Adipocyte (in vitro differentiated cells): ENCODE measurements at regions not wholly inside any gene's neighbourhood (a gene's known extent, or its start where the extent isn't known, plus 50 kb on each side); places are given as distances from the start of the nearest gene placed in this dataset.
"Not testable (repeated sequence)": the region's sequence is repeated elsewhere in the genome, so short reads cannot be mapped to it uniquely, and the experiment has no call there.

Source experiments
- DNase-seq: peaks from one replicate; pipeline ENCODE4 v3.0.0-alpha.2; 2015; ENCODE audit warnings: low read depth
- H3K27me3 ChIP-seq: replicated peaks from 2 replicates; pipeline ENCODE4 v1.7.0; 2013; ENCODE audit warnings: mild to moderate bottlenecking, low read length, moderate library complexity; ENCODE audit not compliant: control insufficient read depth, insufficient read depth
- H3K36me3 ChIP-seq: 2 replicates; pipeline ENCODE4 v1.7.0; 2013; ENCODE audit warnings: low read length, mild to moderate bottlenecking, moderate library complexity; ENCODE audit not compliant: control insufficient read depth, insufficient read depth, severe bottlenecking
- H3K4me1 ChIP-seq: 2 replicates; pipeline ENCODE4 v1.7.0; 2013; ENCODE audit warnings: mild to moderate bottlenecking, low read length, moderate library complexity; ENCODE audit not compliant: control insufficient read depth, insufficient read depth
- H3K4me3 ChIP-seq: 2 replicates; pipeline ENCODE4 v1.7.0; 2013; ENCODE audit warnings: mild to moderate bottlenecking, low read length, moderate library complexity
- H3K9ac ChIP-seq: 2 replicates; pipeline ENCODE4 v1.7.0; 2013; ENCODE audit warnings: mild to moderate bottlenecking, low read length, moderate library complexity
- H3K9me3 ChIP-seq: 2 replicates; pipeline ENCODE4 v1.7.0; 2013; ENCODE audit warnings: mild to moderate bottlenecking, low read length, moderate library complexity; ENCODE audit not compliant: control insufficient read depth

DNA sequence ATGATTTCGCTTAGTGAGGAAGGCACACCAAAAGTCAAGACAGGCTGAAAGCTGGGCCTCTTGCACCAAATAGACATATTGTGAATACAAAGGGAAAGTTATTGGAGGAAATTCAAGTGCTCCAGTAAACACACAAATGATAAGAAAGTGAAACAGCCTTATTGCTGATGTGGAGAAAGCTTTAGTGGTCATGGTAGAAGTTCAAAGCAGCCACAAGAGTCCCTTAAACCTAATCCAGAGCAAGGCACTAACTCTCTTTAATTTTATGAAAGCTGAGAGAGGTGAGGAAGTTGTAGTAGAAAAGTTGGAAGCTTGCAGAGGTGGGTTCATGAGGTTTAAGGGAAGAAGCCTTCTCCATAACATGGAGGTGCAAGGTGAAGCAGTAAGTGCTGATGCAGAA lies 988.3 kb downstream of the VRK1 start:
- no peak overlapping the region for H3K9ac ChIP-seq
- H3K36me3 ChIP-seq: no peaks in the 10 kb centered on the region
- no peak for DNase-seq
- peaks cover 4% of the 10 kb centered on the region for H3K27me3 ChIP-seq
- no peaks in the 10 kb centered on the region for H3K9me3 ChIP-seq
- H3K4me3 ChIP-seq: no peak overlapping the region
- H3K4me1 ChIP-seq: no peaks in the 10 kb centered on the region

DNA sequence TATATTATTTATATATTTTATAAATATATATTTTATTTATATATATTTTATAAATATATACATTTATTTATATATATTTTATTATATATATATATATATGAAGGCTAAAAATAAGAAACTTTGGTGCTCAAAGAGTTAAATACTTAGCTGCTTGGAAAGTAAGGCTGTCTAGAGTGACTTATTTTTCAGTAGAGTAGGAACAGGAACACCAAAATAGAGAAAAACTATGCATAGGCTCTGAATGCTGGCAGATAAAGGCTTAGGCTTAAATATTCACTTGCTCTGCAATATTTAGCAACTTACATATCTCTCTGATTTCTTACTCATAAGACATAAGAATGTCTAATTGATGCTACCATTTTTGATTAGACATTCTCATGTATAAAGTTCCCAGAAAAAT lies 991.2 kb downstream of the VRK1 start:
- H3K4me3 ChIP-seq: no peak overlapping the region
- H3K9ac ChIP-seq: no peak overlapping the region
- peaks cover 4% of the 10 kb centered on the region for H3K27me3 ChIP-seq
- DNase-seq: no peak
- H3K36me3 ChIP-seq: no peaks in the 10 kb centered on the region
- no peaks in the 10 kb centered on the region for H3K4me1 ChIP-seq
- H3K9me3 ChIP-seq: no peaks in the 10 kb centered on the region

DNA sequence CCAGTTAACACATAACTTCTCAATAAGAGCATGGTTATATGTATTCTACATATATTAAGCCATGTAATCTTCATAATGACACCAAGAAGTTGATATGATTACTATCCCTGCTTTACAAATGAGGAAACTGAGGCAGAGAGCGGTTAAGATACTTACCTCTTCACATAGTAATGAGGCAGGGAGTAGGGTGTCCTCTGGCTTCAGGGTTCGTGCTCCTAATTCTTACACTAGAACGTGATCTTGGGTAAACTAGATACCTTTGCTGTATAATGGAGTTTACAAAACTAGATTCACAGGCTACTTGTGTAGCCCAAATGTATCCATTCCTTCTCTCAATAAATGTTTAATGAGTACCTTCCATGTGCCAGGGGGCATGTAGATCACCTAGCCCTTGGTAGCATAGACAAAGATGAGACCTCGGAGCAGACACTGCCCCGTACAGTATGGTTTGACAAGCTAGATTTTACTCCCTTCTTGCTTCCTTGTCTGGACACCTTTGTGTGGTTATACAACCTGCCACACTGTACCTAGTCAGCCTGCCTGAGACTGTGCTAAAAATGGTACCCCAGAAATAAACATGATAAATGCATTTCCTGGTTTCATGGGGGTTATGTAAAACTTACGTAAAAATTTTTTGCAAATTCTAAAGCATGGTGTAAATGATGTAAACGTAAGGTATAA lies 991.8 kb downstream of the VRK1 start:
- H3K4me1 ChIP-seq: no peaks in the 10 kb centered on the region
- H3K27me3 ChIP-seq: peaks cover 4% of the 10 kb centered on the region
- no peaks in the 10 kb centered on the region for H3K36me3 ChIP-seq
- no peak overlapping the region for H3K9ac ChIP-seq
- no peak for DNase-seq
- no peaks in the 10 kb centered on the region for H3K9me3 ChIP-seq
- no peak overlapping the region for H3K4me3 ChIP-seq

DNA sequence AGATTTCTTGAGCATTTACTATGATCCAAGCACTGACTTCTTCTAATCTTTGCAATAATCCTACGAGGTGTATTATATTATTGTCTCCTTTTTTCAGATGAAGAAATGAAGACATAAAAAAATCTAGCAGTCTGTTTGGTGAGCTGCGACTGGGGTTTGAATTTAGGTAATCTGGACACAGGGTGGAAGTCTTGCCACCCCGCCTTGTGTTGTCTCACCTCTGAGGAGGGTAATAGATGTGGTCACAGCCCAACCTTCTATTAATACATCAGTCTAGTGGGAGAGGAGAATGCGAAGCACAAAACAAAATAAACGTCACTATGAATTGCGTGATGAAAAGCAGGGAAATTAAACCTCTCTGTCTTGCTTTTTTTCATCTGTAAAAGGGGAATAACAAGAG lies 993.9 kb downstream of the VRK1 start:
- Histone ChIP-seq H3K9me3 (no peaks in the 10 kb centered on the region), H3K36me3 (no peaks in the 10 kb centered on the region), H3K27me3 (peaks cover 4% of the 10 kb centered on the region), H3K4me3 (no peak overlapping the region), H3K9ac (no peak overlapping the region), H3K4me1 (no peaks in the 10 kb centered on the region)
- DNase-seq: no peak

DNA sequence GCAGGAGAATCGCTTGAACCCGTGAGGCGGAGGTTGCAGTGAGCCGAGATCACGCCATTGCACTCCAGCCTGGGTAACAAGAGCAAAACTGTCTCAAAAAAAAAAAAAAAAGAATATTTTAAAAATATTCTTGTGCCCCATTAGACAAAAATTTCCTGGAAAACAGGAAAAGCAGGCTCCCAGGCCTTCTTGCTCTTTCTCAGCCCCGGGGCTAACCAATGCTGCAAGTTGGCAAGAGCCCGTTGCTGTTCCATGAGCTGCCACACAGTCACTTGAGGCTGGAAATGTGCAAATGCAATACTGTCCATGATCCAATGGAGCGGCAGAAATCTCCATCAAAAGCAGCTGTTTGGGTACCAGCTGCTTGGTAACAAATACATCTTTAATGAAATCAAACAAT lies 994.7 kb downstream of the VRK1 start:
- DNase-seq: no peak
- Histone ChIP-seq H3K27me3 (peaks cover 4% of the 10 kb centered on the region), H3K9ac (no peak overlapping the region), H3K4me1 (no peaks in the 10 kb centered on the region), H3K4me3 (no peak overlapping the region), H3K9me3 (no peaks in the 10 kb centered on the region), H3K36me3 (no peaks in the 10 kb centered on the region)

DNA sequence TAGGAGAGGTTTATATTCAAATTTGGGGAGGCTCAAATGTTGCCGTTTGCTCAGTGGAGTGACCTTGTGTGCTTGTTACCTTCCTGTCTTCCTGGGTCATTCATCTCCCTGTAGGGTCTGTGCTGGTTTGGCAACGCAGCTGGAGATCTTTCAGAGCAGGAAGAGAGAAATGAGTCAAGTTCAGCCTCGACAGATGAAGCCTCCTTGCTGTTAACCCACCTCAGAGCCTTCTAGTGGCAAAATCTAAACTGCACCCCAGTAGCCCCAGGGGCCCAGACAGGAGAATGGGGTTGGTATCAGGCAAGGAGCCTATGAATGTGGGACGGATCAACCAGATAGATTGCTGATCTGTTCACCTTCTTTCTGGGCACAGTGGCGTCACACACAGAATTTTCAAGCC lies 999.3 kb downstream of the VRK1 start:
- H3K9ac ChIP-seq: no peak overlapping the region
- no peak for DNase-seq
- no peaks in the 10 kb centered on the region for H3K4me1 ChIP-seq
- no peaks in the 10 kb centered on the region for H3K27me3 ChIP-seq
- H3K9me3 ChIP-seq: no peaks in the 10 kb centered on the region
- H3K36me3 ChIP-seq: no peaks in the 10 kb centered on the region
- no peak overlapping the region for H3K4me3 ChIP-seq

DNA sequence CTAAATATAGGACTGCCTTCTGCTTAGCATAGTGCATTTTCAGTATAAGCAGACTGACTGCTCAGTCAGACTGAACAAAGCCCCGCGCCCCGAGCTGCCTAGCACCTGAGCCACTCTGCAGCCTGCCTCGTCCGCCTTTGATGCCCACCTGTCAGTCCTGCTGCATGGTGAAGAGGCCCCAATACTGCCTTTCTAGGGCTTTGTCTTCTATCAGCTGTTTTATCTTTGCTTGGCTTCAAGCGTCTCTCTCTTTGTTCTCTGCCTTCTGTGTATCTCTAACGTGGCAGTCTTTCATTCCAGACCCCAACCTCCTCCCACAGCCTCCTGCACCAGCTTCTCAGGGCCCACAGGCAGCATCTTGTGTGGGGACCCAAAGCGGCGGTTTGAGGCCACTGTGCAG lies 1001.0 kb downstream of the VRK1 start:
- Histone ChIP-seq H3K4me1 (no peaks in the 10 kb centered on the region), H3K9ac (no peak overlapping the region), H3K27me3 (no peaks in the 10 kb centered on the region), H3K4me3 (no peak overlapping the region), H3K9me3 (peaks cover under 1% of the 10 kb centered on the region), H3K36me3 (no peaks in the 10 kb centered on the region)
- no peak for DNase-seq

DNA sequence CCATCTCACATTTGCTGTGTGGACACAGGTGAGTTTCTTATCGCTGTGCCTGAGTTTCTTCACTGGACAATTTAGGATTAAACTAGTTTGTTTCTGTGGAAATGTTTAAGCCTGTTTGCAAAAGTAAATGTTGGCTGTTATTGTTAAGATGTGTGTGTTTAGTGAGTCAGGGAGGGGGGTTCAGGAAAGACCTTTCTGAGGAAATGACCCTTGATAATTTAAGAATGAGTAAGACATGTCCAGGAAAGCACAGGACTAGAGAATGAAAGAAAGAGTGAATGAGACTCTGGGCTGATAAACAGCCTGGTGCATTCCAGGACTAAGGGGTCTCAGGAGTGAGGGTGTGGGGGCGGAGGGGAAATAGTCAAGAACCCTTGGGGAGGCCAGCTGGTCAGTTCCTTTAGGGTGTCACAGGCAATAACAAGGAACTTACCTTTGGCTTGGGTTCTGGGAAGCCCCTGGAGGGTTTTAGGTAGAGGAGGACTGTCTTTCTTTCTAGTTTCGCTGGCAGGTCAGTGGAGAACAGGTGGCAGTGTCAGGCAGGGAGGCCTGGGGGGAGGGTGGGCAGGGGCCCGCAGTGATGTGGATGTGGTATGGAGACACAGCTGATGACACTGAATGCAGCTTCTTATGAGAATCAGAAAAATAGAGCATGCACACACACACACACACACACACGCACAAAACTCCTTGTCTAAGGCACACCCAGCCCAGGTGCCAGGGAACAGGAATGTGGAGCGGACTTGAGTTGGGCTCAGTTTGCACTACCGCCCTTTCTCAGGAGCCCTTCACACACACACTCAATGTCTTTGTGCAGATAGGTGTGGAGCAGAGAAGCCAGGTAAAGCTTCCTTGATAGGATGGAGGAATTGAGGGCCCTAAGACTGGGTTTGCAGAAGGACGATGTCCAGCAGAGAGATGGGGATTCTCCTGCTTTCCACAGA lies 1005.5 kb downstream of the VRK1 start:
- H3K36me3 ChIP-seq: no peaks in the 10 kb centered on the region
- no peaks in the 10 kb centered on the region for H3K27me3 ChIP-seq
- peaks cover 3% of the 10 kb centered on the region for H3K9me3 ChIP-seq
- no peak for DNase-seq
- H3K4me1 ChIP-seq: no peaks in the 10 kb centered on the region
- no peak overlapping the region for H3K4me3 ChIP-seq
- no peak overlapping the region for H3K9ac ChIP-seq

DNA sequence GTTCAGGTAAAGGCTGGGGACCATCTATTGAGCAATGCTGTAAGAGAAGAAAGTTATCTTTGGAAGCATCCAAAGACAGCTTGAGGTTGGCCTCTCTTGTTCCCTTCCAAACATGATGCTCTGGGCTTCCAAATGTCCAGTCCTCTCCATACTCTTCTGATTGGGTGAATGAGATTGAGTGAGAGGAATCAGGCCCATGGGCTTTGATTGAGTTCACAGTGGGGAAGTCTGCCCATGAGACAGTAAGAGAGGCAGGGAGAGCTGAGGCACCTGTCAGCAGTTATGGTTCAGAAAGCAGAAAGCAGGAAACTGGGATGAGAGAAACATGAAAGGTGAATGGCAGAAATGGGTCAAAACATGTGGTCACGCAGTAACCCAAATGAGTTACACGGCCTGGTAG lies 1006.9 kb downstream of the VRK1 start:
- no peak for DNase-seq
- Histone ChIP-seq H3K4me3 (no peak overlapping the region), H3K36me3 (no peaks in the 10 kb centered on the region), H3K27me3 (no peaks in the 10 kb centered on the region), H3K9me3 (peaks cover 3% of the 10 kb centered on the region), H3K4me1 (no peaks in the 10 kb centered on the region), H3K9ac (no peak overlapping the region)

DNA sequence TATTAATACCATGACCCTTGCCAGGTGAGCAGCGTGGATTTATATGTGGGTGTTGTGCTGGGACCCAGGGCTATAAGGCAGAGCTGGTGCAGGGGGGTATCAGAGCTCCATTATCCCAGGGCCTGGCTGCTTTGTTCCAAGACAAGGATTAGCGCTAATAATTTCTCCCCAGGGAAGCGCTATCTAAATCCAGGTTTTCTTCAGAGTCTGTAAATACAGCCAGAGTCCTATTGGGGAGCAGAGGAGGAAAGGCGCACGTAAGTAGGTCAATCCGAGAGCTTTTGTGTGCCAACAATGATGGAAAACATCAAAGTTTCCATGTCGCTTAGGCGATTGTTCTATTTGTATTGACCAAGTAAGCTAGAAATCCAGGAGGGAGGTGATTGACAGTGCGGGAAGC lies 1009.7 kb downstream of the VRK1 start:
- Histone ChIP-seq H3K36me3 (no peaks in the 10 kb centered on the region), H3K9ac (no peak overlapping the region), H3K4me1 (no peaks in the 10 kb centered on the region), H3K4me3 (no peak overlapping the region), H3K27me3 (no peaks in the 10 kb centered on the region), H3K9me3 (peaks cover 3% of the 10 kb centered on the region)
- no peak for DNase-seq

DNA sequence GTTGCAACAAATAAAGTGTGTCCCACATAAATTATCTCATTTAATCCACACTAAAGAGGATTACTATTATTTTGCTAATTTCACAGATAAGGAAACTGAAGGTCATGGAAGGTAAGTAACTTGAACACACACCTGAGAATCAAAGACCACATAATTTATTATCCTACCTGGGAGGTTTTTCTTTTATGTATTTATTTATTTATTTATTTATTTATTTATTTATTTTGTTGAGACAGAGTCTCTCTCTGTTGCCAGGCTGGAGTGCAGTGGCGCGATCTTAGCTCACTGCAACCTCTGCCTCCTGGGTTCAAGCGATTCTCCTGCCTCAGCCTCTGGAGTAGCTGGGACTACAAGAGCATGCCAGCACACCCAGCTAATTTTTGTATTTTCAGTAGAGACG lies 1011.4 kb downstream of the VRK1 start:
- H3K4me1 ChIP-seq, DNase-seq, H3K4me3 ChIP-seq, H3K9me3 ChIP-seq, H3K27me3 ChIP-seq, H3K9ac ChIP-seq, H3K36me3 ChIP-seq: not testable (repeated sequence)
